Epithelial cell of proximal tubule (primary cell): ENCODE measurements at regions not wholly inside any gene's neighbourhood (a gene's known extent, or its start where the extent isn't known, plus 50 kb on each side); places are given as distances from the start of the nearest gene placed in this dataset.
"Not testable (repeated sequence)": the region's sequence is repeated elsewhere in the genome, so short reads cannot be mapped to it uniquely, and the experiment has no call there.

Source experiments
- DNase-seq: peaks from one replicate; pipeline ENCODE4 v3.0.0-alpha.2; 2011; ENCODE audit warnings: low read depth
- H3K4me3 ChIP-seq: 2 replicates; pipeline ENCODE4 v1.5.1; 2011; ENCODE audit warnings: low read depth, mild to moderate bottlenecking, low read length
- TF ChIP-seq, protein P1 (sequence below): conservative IDR thresholded peaks from 2 replicates; pipeline ENCODE4 v1.5.1; 2012; ENCODE audit warnings: low read depth, mild to moderate bottlenecking, low read length

DNA sequence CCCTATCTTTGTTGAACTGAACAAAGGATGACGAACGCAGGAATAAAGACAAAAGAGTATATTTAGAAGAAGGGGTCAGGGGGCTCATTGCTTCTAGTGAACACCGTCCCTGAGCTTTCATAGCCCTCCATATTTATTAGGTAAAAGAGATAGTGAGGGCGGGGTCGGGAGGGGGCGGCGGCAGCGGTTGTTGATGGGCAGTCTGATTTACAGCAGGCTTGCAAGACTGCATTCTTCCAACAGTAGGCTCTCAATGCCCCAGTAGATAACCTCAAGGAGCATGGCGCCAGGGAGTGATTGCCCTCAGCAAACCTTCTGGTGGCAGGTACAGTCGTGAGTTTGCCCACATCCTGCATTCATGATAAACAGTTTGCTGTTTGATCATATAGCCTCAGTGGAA is 563.3 kb upstream of the SYNCRIP start:
- H3K4me3 ChIP-seq: no peak overlapping the region
- no peak for DNase-seq
- TF ChIP-seq, protein P1, sequence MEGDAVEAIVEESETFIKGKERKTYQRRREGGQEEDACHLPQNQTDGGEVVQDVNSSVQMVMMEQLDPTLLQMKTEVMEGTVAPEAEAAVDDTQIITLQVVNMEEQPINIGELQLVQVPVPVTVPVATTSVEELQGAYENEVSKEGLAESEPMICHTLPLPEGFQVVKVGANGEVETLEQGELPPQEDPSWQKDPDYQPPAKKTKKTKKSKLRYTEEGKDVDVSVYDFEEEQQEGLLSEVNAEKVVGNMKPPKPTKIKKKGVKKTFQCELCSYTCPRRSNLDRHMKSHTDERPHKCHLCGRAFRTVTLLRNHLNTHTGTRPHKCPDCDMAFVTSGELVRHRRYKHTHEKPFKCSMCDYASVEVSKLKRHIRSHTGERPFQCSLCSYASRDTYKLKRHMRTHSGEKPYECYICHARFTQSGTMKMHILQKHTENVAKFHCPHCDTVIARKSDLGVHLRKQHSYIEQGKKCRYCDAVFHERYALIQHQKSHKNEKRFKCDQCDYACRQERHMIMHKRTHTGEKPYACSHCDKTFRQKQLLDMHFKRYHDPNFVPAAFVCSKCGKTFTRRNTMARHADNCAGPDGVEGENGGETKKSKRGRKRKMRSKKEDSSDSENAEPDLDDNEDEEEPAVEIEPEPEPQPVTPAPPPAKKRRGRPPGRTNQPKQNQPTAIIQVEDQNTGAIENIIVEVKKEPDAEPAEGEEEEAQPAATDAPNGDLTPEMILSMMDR: no peak

DNA sequence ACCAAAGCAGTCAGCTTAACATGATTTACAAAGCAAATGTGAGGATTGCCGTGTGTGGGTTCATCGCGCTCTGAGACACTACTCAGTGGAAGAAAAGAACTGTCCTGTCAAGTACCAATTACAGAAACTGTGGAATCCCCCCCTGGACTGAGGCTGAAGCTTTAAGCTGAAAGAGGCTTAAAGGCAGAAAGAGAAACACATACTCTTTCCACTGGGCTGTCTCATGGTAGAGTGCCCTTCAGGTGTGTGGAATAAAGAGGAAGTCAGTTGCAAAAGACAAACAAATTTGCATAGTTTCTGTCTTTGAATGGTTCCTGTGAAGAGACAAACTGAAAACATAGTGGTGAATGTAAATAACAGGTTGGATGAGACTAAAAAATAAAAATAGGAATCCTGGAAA is 560.4 kb upstream of the SYNCRIP start:
- H3K4me3 ChIP-seq: no peak overlapping the region
- no peak for DNase-seq
- TF ChIP-seq, protein P1: no peak

- H3K4me3 ChIP-seq: no peak overlapping the region
- no peak for DNase-seq
- TF ChIP-seq, protein P1: no peak
Observed at GRCh38 chr6:86193821-86194220, 551.1 kb upstream of the SYNCRIP start.

GRCh38 chr6:86192123-86192522 is 549.4 kb upstream of the SYNCRIP start:
- no peak overlapping the region for H3K4me3 ChIP-seq
- TF ChIP-seq, protein P1: peak; percentile 47
- no peak for DNase-seq

DNA sequence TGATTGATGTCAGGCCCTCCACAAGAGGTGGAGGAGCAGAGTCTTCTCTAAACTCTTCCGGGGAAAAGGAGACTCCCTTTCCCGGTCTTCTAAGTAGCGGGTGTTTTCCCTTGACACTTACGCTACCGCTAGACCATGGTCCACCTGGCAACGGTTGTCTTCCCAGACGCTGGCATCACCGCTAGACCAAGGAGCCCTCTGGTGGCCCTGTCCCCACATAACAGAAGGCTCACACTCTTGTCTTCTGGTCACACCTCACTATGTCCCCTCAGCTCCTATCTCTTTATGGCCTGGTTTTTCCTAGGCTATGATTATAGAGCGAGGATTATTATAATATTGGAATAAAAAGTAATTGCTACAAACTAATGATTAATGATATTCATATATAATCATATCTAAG is 532.5 kb upstream of the SYNCRIP start:
- TF ChIP-seq, protein P1: peak; percentile 48
- H3K4me3 ChIP-seq, DNase-seq: not testable (repeated sequence)

DNA sequence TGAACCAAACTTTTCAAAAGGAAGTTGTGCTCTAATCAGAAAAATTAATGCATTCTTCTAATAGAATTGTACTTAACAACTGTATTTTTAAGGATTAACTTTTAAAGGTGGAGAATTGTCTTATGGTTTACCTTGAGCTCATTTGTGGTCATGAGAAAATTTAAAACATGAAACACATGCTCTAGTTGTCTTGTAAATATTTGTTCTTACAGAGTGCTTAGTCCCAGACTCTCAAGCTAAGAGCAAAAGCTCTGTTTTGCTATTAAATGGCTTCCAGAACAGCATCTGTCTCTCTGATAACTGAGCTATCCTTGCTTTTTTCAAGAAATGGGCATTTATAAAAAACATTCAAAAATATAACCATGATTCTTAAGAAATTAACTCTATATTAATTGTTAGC is 512.2 kb upstream of the SYNCRIP start:
- TF ChIP-seq, protein P1: no peak
- no peak for DNase-seq
- no peak overlapping the region for H3K4me3 ChIP-seq

DNA sequence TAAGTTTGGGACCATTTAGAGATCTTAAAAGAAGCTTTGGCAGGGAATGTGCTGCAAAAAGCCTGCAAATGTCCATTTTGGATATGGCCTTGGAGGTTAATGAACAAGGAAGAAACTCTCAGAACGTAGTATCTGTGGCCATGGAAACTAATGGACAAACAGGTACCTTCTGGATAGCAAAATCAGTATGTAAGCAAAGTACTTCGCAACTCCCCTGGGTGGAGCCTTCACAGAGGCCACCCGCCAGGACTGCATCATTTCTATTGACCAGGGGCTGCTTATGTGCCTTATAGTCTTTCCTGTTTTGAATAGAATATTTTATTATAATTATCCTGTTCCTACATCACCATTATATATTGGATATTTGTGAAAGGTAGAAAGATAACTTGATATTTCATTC is 510.8 kb upstream of the SYNCRIP start:
- DNase-seq: no peak
- TF ChIP-seq, protein P1: no peak

More for the DNA sequence above, 510.8 kb upstream of the SYNCRIP start:
- no peak overlapping the region for H3K4me3 ChIP-seq
